ENCODE measurements at regions not wholly inside any gene's neighbourhood (a gene's known extent, or its start where the extent isn't known, plus 50 kb on each side); places are given as distances from the start of the nearest gene placed in this dataset.
A peak's percentile ranks its signal among the peaks of the same experiment; 100 is the strongest.
"Not testable (repeated sequence)": the region's sequence is repeated elsewhere in the genome, so short reads cannot be mapped to it uniquely, and the experiment has no call there.

DNA sequence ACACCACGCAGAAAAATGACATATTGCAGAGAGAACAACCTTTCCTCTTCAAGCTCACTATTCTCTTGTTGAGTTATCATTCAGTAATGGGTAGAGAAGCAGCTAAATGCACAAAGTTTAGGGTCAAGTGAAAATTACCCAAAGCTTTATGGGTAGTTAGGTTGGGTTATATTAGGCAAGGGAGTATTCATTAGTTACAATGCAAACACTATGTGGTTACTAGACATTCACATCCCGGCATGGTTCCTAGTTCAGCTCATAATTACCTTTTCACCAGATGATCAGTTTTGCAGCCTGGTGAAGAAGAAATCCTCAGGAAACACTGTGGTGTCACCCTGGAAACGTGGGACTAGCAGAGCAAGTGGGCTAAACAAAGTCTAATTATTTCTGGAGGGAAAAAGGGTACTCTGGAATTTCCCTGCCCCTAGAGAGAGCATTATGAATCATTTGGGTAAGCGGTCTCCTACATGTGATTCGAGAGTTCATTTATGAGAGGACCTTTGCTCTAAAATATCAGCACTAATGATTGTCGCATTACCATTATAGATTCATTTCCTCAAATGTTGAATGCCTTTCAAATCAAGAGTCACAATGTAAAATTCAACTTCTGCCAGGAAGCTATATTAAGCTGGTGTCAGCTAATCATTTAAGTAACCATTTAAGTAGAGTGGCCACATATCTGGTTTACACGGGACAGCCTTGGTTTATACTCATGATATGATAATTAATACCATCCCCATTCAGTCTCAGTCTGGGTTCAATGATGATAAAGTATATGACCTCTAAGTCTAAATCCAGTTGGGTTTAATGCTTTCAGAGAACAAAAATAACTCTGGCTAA lies 1208.0 kb downstream of the DIAPH3 start:
- H3K4me3 ChIP-seq (ENCODE audit: low read length) = no peak overlapping the region
- H3K4me2 ChIP-seq (ENCODE audit: low read length) = no peak overlapping the region
- no peaks in the 10 kb centered on the region for H3K36me3 ChIP-seq (ENCODE audit: insufficient read depth, low read length)
- no peak for TF ChIP-seq EZH2 (IDR thresholded peaks at IDR 0.05; ENCODE audit: borderline replicate concordance, insufficient read depth, low read length, poor library complexity, severe bottlenecking)
- no peak for TF ChIP-seq SMC3 (conservative IDR thresholded peaks at IDR 0.05; ENCODE audit: poor library complexity)
- TF ChIP-seq TAF1 (IDR thresholded peaks at IDR 0.05; ENCODE audit: low read depth) = no peak
- no peak for TF ChIP-seq EP300 (conservative IDR thresholded peaks at IDR 0.05; ENCODE audit: poor library complexity, severe bottlenecking)
- TF ChIP-seq POLR2AphosphoS5 (IDR thresholded peaks at IDR 0.05) = no peak
- TF ChIP-seq, protein P1, sequence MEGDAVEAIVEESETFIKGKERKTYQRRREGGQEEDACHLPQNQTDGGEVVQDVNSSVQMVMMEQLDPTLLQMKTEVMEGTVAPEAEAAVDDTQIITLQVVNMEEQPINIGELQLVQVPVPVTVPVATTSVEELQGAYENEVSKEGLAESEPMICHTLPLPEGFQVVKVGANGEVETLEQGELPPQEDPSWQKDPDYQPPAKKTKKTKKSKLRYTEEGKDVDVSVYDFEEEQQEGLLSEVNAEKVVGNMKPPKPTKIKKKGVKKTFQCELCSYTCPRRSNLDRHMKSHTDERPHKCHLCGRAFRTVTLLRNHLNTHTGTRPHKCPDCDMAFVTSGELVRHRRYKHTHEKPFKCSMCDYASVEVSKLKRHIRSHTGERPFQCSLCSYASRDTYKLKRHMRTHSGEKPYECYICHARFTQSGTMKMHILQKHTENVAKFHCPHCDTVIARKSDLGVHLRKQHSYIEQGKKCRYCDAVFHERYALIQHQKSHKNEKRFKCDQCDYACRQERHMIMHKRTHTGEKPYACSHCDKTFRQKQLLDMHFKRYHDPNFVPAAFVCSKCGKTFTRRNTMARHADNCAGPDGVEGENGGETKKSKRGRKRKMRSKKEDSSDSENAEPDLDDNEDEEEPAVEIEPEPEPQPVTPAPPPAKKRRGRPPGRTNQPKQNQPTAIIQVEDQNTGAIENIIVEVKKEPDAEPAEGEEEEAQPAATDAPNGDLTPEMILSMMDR (IDR thresholded peaks at IDR 0.05; ENCODE audit: poor library complexity, severe bottlenecking) = no peak
- TF ChIP-seq, protein P2, sequence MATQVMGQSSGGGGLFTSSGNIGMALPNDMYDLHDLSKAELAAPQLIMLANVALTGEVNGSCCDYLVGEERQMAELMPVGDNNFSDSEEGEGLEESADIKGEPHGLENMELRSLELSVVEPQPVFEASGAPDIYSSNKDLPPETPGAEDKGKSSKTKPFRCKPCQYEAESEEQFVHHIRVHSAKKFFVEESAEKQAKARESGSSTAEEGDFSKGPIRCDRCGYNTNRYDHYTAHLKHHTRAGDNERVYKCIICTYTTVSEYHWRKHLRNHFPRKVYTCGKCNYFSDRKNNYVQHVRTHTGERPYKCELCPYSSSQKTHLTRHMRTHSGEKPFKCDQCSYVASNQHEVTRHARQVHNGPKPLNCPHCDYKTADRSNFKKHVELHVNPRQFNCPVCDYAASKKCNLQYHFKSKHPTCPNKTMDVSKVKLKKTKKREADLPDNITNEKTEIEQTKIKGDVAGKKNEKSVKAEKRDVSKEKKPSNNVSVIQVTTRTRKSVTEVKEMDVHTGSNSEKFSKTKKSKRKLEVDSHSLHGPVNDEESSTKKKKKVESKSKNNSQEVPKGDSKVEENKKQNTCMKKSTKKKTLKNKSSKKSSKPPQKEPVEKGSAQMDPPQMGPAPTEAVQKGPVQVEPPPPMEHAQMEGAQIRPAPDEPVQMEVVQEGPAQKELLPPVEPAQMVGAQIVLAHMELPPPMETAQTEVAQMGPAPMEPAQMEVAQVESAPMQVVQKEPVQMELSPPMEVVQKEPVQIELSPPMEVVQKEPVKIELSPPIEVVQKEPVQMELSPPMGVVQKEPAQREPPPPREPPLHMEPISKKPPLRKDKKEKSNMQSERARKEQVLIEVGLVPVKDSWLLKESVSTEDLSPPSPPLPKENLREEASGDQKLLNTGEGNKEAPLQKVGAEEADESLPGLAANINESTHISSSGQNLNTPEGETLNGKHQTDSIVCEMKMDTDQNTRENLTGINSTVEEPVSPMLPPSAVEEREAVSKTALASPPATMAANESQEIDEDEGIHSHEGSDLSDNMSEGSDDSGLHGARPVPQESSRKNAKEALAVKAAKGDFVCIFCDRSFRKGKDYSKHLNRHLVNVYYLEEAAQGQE (IDR thresholded peaks at IDR 0.05; ENCODE audit: borderline replicate concordance) = no peak
- no peak for TF ChIP-seq RAD21 (conservative IDR thresholded peaks at IDR 0.05)
- H3K9me3 ChIP-seq (ENCODE audit: low read length) = no peaks in the 10 kb centered on the region
- no peaks in the 10 kb centered on the region for H3K9me2 ChIP-seq (ENCODE audit: insufficient read depth, low read length)
- no peaks in the 10 kb centered on the region for H4K20me1 ChIP-seq (ENCODE audit: insufficient read depth)
- H2AFZ ChIP-seq (ENCODE audit: low read depth, low read length) = no peak overlapping the region
- H3K9ac ChIP-seq (ENCODE audit: low read length) = no peak overlapping the region
- H3K27me3 ChIP-seq (ENCODE audit: insufficient read depth, low read depth, low read length) = no peaks in the 10 kb centered on the region
- H3F3A ChIP-seq (ENCODE audit: insufficient read depth, low read length, poor library complexity, severe bottlenecking) = no peaks in the 10 kb centered on the region
- no peak overlapping the region for H3K27ac ChIP-seq (ENCODE audit: low read length)
- H3K79me2 ChIP-seq (replicated peaks; ENCODE audit: insufficient read depth, low read length) = no peaks in the 10 kb centered on the region

DNA sequence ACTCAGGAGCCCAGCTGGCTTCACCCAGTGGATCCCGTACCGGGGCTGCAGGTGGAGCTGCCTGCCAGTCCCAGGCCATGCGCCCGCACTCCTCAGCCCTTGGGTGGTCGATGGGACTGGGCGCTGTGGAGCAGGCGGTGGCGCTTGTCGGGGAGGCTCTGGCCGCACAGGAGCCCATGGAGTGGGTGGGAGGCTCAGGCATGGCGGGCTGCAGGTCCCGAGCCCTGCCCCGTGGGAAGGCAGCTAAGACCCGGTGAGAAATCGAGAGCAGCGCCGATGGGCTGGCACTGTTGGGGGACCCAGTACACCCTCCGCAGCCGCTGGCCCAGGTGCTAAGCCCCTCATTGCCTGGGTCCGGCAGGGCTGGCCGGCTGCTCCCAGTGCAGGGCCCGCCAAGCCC lies 1205.6 kb downstream of the DIAPH3 start:
- H3K4me2 ChIP-seq (ENCODE audit: low read length); H3K9ac ChIP-seq (ENCODE audit: low read length); H3K79me2 ChIP-seq (replicated peaks; ENCODE audit: insufficient read depth, low read length); H3K27ac ChIP-seq (ENCODE audit: low read length); H2AFZ ChIP-seq (ENCODE audit: low read depth, low read length); H3K9me2 ChIP-seq (ENCODE audit: insufficient read depth, low read length); H3F3A ChIP-seq (ENCODE audit: insufficient read depth, low read length, poor library complexity, severe bottlenecking); H4K20me1 ChIP-seq (ENCODE audit: insufficient read depth); H3K36me3 ChIP-seq (ENCODE audit: insufficient read depth, low read length); H3K4me3 ChIP-seq (ENCODE audit: low read length); H3K27me3 ChIP-seq (ENCODE audit: insufficient read depth, low read depth, low read length); H3K9me3 ChIP-seq (ENCODE audit: low read length): not testable (repeated sequence)

DNA sequence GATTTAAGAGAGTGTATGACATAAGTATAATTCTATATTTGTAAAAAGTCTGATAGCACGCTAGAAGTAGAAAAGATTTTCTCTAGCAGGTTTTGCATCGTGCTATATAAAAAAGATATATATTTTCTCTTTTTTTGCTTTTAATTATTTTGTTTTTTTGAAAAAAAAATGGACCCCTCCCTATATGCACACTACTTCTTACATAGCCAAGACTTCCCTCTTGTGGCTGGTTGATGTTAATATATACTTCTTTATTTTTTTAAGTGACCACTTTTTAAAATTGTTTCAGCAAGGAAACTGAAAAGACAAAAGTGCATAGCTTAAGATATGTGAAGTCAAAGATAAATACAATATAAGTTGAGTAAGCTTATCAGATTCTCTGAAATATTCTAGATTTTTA lies 1202.8 kb downstream of the DIAPH3 start:
- no peak overlapping the region for H3K4me3 ChIP-seq (ENCODE audit: low read length)
- no peaks in the 10 kb centered on the region for H3K79me2 ChIP-seq (replicated peaks; ENCODE audit: insufficient read depth, low read length)
- H3K9me2 ChIP-seq (ENCODE audit: insufficient read depth, low read length) = no peaks in the 10 kb centered on the region
- no peak overlapping the region for H2AFZ ChIP-seq (ENCODE audit: low read depth, low read length)
- H3K27ac ChIP-seq (ENCODE audit: low read length) = no peak overlapping the region
- no peaks in the 10 kb centered on the region for H4K20me1 ChIP-seq (ENCODE audit: insufficient read depth)
- no peak overlapping the region for H3K9ac ChIP-seq (ENCODE audit: low read length)
- no peaks in the 10 kb centered on the region for H3K9me3 ChIP-seq (ENCODE audit: low read length)
- H3K36me3 ChIP-seq (ENCODE audit: insufficient read depth, low read length) = no peaks in the 10 kb centered on the region
- no peaks in the 10 kb centered on the region for H3F3A ChIP-seq (ENCODE audit: insufficient read depth, low read length, poor library complexity, severe bottlenecking)
- TF ChIP-seq POLR2AphosphoS5 (IDR thresholded peaks at IDR 0.05) (no peak), RAD21 (conservative IDR thresholded peaks at IDR 0.05) (peak; percentile 61), EP300 (conservative IDR thresholded peaks at IDR 0.05; ENCODE audit: poor library complexity, severe bottlenecking) (no peak), MXI1 (conservative IDR thresholded peaks at IDR 0.05; ENCODE audit: poor library complexity, severe bottlenecking) (no peak), EZH2 (IDR thresholded peaks at IDR 0.05; ENCODE audit: borderline replicate concordance, insufficient read depth, low read length, poor library complexity, severe bottlenecking) (no peak), TAF1 (IDR thresholded peaks at IDR 0.05; ENCODE audit: low read depth) (no peak), SMC3 (conservative IDR thresholded peaks at IDR 0.05; ENCODE audit: poor library complexity) (peak; percentile 56)
- TF ChIP-seq, protein P2 (IDR thresholded peaks at IDR 0.05; ENCODE audit: borderline replicate concordance) = no peak
- TF ChIP-seq, protein P1 (IDR thresholded peaks at IDR 0.05; ENCODE audit: poor library complexity, severe bottlenecking) = peak; percentile 43
- H3K4me2 ChIP-seq (ENCODE audit: low read length) = no peak overlapping the region
- no peaks in the 10 kb centered on the region for H3K27me3 ChIP-seq (ENCODE audit: insufficient read depth, low read depth, low read length)
